Uterus (tissue), 2 donors: ENCODE measurements at regions not wholly inside any gene's neighbourhood (a gene's known extent, or its start where the extent isn't known, plus 50 kb on each side); places are given as distances from the start of the nearest gene placed in this dataset.

Experiments used
- CTCF ChIP-seq, 4 experiments: fragments of 200-600 bp in 2 of 4; fragments of 450-650 bp in 2 of 4; sonication (generic) in 2 of 4; IDR thresholded peaks; one replicate each; pipeline ENCODE4 v1.5.1; 2016 to 2019; ENCODE audit warnings: antibody characterized with exemption in 4 of 4, mild to moderate bottlenecking in 2 of 4, moderate library complexity in 1 of 4
- POLR2A ChIP-seq, 2 donors: fragments of 450-650 bp; IDR thresholded peaks; one replicate each; pipeline ENCODE4 v1.6.1; 2016; ENCODE audit warnings: antibody characterized with exemption in 2 of 2, mild to moderate bottlenecking in 1 of 2, moderate library complexity in 1 of 2

GRCh38 chr6:1473166-1473565, 83.8 kb downstream of the FOXF2 start:
- no peak for TF ChIP-seq POLR2A (IDR thresholded peaks at IDR 0.05)
- no peak for TF ChIP-seq CTCF (IDR thresholded peaks at IDR 0.05)
